ENCODE measurements at regions not wholly inside any gene's neighbourhood (a gene's known extent, or its start where the extent isn't known, plus 50 kb on each side); places are given as distances from the start of the nearest gene placed in this dataset.

- FAIRE-seq (no peak), DNase-seq (ENCODE audit: low spot score) (peak; percentile 18), ATAC-seq (peak; percentile 76)
- intact Hi-C loops (cut with micrococcal nuclease; ENCODE audit: unreplicated experiment) (no loop called here), in situ Hi-C loops (cut with HindIII; ENCODE audit: extremely low pct_ligation_motif_present, low pct_unique_long_range_greater_than_20kb) (no loop called here)
- no peaks in the 10 kb centered on the region for H3K9me3 ChIP-seq (ENCODE audit: low read length)
- H2AFZ ChIP-seq (ENCODE audit: low read length): no peak overlapping the region
- peak overlapping the region; percentile 19 for H3K4me2 ChIP-seq (ENCODE audit: low read depth, low read length)
- no peak overlapping the region for H3K9ac ChIP-seq (ENCODE audit: insufficient read depth, low read depth, low read length)
- H3K27me3 ChIP-seq (ENCODE audit: control insufficient read depth in 1 of 2, insufficient read depth in 2 of 2, low read length in 2 of 2): no peaks in the 10 kb centered on the region
- TF ChIP-seq ZNF276 (CRISPR knock-in tag; IDR thresholded peaks at IDR 0.05; ENCODE audit: low read depth) (no peak), ZNF263 (CRISPR knock-in tag; IDR thresholded peaks at IDR 0.05) (no peak), HOXA9 (CRISPR knock-in tag; IDR thresholded peaks at IDR 0.05; ENCODE audit: borderline replicate concordance) (no peak), ZBTB34 (CRISPR knock-in tag; IDR thresholded peaks at IDR 0.05) (no peak), ETV5 (CRISPR knock-in tag; IDR thresholded peaks at IDR 0.05; ENCODE audit: borderline replicate concordance) (no peak), REL (CRISPR knock-in tag; conservative IDR thresholded peaks at IDR 0.05) (no peak), AGO2 (optimal IDR thresholded peaks at IDR 0.05; ENCODE audit: low read depth, low read length) (no peak), RFX3 (CRISPR knock-in tag; IDR thresholded peaks at IDR 0.05) (no peak), RARA (CRISPR knock-in tag; IDR thresholded peaks at IDR 0.05) (no peak), DRAP1 (CRISPR knock-in tag; IDR thresholded peaks at IDR 0.05) (no peak), ZNF256 (CRISPR knock-in tag; conservative IDR thresholded peaks at IDR 0.05) (no peak), ZBTB3 (CRISPR knock-in tag; IDR thresholded peaks at IDR 0.05; ENCODE audit: borderline replicate concordance, low read depth) (no peak)
- 20% methylated on average over 5 of the region's 5 CpGs for WGBS (ENCODE audit: low lambda C conversion rate)
- H3K4me3 ChIP-seq (replicated peaks in 1 of 3; ENCODE audit: insufficient read depth in 1 of 3, low read depth in 2 of 3, low read length in 3 of 3): no peak overlapping the region
- ChIA-PET CTCF (ENCODE audit: low intra/inter-chr PET ratio, low total read pairs) (no interaction called here), POLR2A (no interaction called here)
- no peaks in the 10 kb centered on the region for H3K79me2 ChIP-seq (ENCODE audit: insufficient read depth, low read length)
- no peak overlapping the region for H3K27ac ChIP-seq (ENCODE audit: extremely low read length, insufficient read depth, low read length)
- BruUV-seq (replicated peaks): no TSS peak
- no peaks in the 10 kb centered on the region for H4K20me1 ChIP-seq (ENCODE audit: insufficient read depth, low read length)
- H3K36me3 ChIP-seq (replicated peaks in 1 of 2; ENCODE audit: control insufficient read depth in 1 of 2, insufficient read depth in 2 of 2, low read length in 2 of 2): no peaks in the 10 kb centered on the region
- peaks cover 25% of the 10 kb centered on the region for H3K4me1 ChIP-seq (ENCODE audit: insufficient read depth, low read length)
Observed at GRCh38 chr7:33806298-33807154, 98.8 kb upstream of the BMPER start.

Measured in HepG2 (cell line).